ENCODE measurements at regions not wholly inside any gene's neighbourhood (a gene's known extent, or its start where the extent isn't known, plus 50 kb on each side); places are given as distances from the start of the nearest gene placed in this dataset.

GRCh38 chr7:56605146-56605545 lies 488.9 kb upstream of the NUPR2 start:
- TF ChIP-seq CTCF (conservative IDR thresholded peaks at IDR 0.05; ENCODE audit: low read depth, low read length) = no peak
- no peak for TF ChIP-seq EZH2 (IDR thresholded peaks at IDR 0.05; ENCODE audit: borderline replicate concordance, low read depth, low read length, poor library complexity, severe bottlenecking)

All from A673 (cell line).